AG10803 (cell line): ENCODE measurements at regions not wholly inside any gene's neighbourhood (a gene's known extent, or its start where the extent isn't known, plus 50 kb on each side); places are given as distances from the start of the nearest gene placed in this dataset.
"Not testable (repeated sequence)": the region's sequence is repeated elsewhere in the genome, so short reads cannot be mapped to it uniquely, and the experiment has no call there.

Source experiments
- DNase-seq: peaks from one replicate; pipeline ENCODE4 v3.0.0; 2010; ENCODE audit warnings: low read depth
- H3K4me3 ChIP-seq: 2 replicates; pipeline ENCODE4 v1.5.1; 2011; ENCODE audit warnings: mild to moderate bottlenecking, low read length, control low read depth
- CTCF ChIP-seq: conservative IDR thresholded peaks from 2 replicates; pipeline ENCODE4 v1.5.1; 2011; ENCODE audit warnings: mild to moderate bottlenecking, low read length, control low read depth, inconsistent platforms

DNA sequence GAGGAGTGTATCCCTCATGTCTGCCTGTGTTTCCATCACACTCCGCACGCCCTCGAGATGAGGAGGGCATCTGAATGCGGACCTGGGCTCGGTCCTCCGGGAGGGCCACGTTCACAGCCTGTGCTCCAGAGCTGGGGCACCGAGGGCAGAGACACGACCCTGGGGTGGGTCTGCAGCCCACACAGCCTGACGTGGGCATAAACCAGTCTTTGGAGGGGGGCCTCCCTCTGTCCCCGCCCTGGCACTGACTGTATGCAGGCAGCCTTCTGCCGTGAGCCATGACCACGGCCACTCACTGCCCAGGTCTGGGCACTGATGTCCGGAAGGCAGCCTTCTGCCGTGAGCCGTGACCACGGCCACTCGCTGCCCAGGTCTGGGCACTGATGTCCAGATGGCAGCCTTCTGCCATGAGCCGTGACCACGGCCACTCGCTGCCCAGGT lies 1425.1 kb downstream of the BRD1 start:
- no peak for TF ChIP-seq CTCF
- H3K4me3 ChIP-seq, result no peak overlapping the region
- no peak for DNase-seq

- not testable (repeated sequence) for H3K4me3 ChIP-seq, DNase-seq
Measured at GRCh38 chr22:48401523-48401922, 1426.2 kb downstream of the BRD1 start.

GRCh38 chr22:48398181-48398905 lies 1429.3 kb downstream of the BRD1 start:
- H3K4me3 ChIP-seq, result no peak overlapping the region
- no peak for TF ChIP-seq CTCF
- no peak for DNase-seq

- no peak for DNase-seq
- H3K4me3 ChIP-seq, result no peak overlapping the region
- TF ChIP-seq CTCF, result no peak
Measured at GRCh38 chr22:48397531-48398180, 1430.0 kb downstream of the BRD1 start.

GRCh38 chr22:48396785-48397530 lies 1430.7 kb downstream of the BRD1 start:
- DNase-seq, result no peak
- no peak overlapping the region for H3K4me3 ChIP-seq
- no peak for TF ChIP-seq CTCF

GRCh38 chr22:48396091-48396784 lies 1431.4 kb downstream of the BRD1 start:
- TF ChIP-seq CTCF, result no peak
- no peak for DNase-seq
- H3K4me3 ChIP-seq, result no peak overlapping the region

DNA sequence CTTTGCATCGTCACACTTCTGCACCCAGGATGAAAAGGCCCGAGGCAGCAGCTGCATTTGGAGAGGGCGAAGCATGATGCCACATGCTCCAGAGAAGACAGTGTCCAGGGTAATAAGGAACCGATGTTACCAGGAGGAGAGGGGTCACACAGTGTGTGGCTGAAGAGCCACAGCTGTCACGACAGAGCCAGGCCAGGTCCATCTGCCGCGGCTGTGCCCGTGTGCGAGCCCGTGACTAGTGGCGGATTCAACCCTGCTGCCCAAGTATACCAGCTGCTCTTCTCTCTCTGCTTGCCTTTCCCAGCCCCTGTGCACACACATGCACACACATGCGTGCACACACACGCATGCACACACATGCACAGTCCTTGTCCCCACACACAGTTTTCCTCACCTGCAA lies 1432.5 kb downstream of the BRD1 start:
- no peak for TF ChIP-seq CTCF
- H3K4me3 ChIP-seq, result no peak overlapping the region
- no peak for DNase-seq
